Type B pancreatic cell (in vitro differentiated cells): ENCODE measurements at regions not wholly inside any gene's neighbourhood (a gene's known extent, or its start where the extent isn't known, plus 50 kb on each side); places are given as distances from the start of the nearest gene placed in this dataset.
"Not testable (repeated sequence)": the region's sequence is repeated elsewhere in the genome, so short reads cannot be mapped to it uniquely, and the experiment has no call there.

Experiments
- DNase-seq: peaks from one replicate; pipeline ENCODE4 v3.0.0; 2021; ENCODE audit warnings: mixed read lengths; ENCODE audit not compliant: unreplicated experiment; ENCODE audit errors: extremely low spot score
- H3K27ac Mint-ChIP-seq: 2 replicates; pipeline ENCODE4 v1.8.0; 2021; ENCODE audit warnings: mild to moderate bottlenecking, mixed read lengths
- H3K27me3 Mint-ChIP-seq: 2 replicates; pipeline ENCODE4 v1.8.0; 2021; ENCODE audit warnings: mixed read lengths
- H3K36me3 Mint-ChIP-seq: 2 replicates; pipeline ENCODE4 v1.8.0; 2021; ENCODE audit warnings: mixed read lengths
- H3K4me1 Mint-ChIP-seq: one replicate; pipeline ENCODE4 v1.8.0; 2021; ENCODE audit warnings: mixed read lengths; ENCODE audit not compliant: unreplicated experiment
- H3K4me3 Mint-ChIP-seq: 2 replicates; pipeline ENCODE4 v1.8.0; 2021; ENCODE audit warnings: mild to moderate bottlenecking, mixed read lengths
- H3K9me3 Mint-ChIP-seq: 2 replicates; pipeline ENCODE4 v1.8.0; 2021; ENCODE audit warnings: mixed read lengths
- TF ChIP-seq, protein P1 (sequence below): fragments of 200-600 bp; sonication (generic); conservative IDR thresholded peaks from 2 replicates; pipeline ENCODE4 v1.5.0; 2021; ENCODE audit warnings: antibody characterized with exemption, mild to moderate bottlenecking

- TF ChIP-seq, protein P1, sequence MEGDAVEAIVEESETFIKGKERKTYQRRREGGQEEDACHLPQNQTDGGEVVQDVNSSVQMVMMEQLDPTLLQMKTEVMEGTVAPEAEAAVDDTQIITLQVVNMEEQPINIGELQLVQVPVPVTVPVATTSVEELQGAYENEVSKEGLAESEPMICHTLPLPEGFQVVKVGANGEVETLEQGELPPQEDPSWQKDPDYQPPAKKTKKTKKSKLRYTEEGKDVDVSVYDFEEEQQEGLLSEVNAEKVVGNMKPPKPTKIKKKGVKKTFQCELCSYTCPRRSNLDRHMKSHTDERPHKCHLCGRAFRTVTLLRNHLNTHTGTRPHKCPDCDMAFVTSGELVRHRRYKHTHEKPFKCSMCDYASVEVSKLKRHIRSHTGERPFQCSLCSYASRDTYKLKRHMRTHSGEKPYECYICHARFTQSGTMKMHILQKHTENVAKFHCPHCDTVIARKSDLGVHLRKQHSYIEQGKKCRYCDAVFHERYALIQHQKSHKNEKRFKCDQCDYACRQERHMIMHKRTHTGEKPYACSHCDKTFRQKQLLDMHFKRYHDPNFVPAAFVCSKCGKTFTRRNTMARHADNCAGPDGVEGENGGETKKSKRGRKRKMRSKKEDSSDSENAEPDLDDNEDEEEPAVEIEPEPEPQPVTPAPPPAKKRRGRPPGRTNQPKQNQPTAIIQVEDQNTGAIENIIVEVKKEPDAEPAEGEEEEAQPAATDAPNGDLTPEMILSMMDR: no peak
- Mint-ChIP-seq H3K36me3 (no peaks in the 10 kb centered on the region), H3K4me3 (no peak overlapping the region), H3K27me3 (no peaks in the 10 kb centered on the region), H3K27ac (no peak overlapping the region), H3K9me3 (peaks cover 5% of the 10 kb centered on the region), H3K4me1 (no peaks in the 10 kb centered on the region)
- DNase-seq: no peak
Measured at GRCh38 chr5:112583166-112583565, 154.5 kb upstream of the APC start.

- TF ChIP-seq, protein P1: no peak
- H3K4me1 Mint-ChIP-seq: no peaks in the 10 kb centered on the region
- H3K4me3 Mint-ChIP-seq: no peak overlapping the region
- H3K9me3 Mint-ChIP-seq: peaks cover 5% of the 10 kb centered on the region
- no peak overlapping the region for H3K27ac Mint-ChIP-seq
- no peaks in the 10 kb centered on the region for H3K27me3 Mint-ChIP-seq
- DNase-seq: no peak
- H3K36me3 Mint-ChIP-seq: no peaks in the 10 kb centered on the region
Measured at GRCh38 chr5:112584781-112585180, 152.9 kb upstream of the APC start.

GRCh38 chr5:112586596-112587062, 151.1 kb upstream of the APC start:
- peaks cover 5% of the 10 kb centered on the region for H3K9me3 Mint-ChIP-seq
- no peaks in the 10 kb centered on the region for H3K36me3 Mint-ChIP-seq
- no peak for DNase-seq
- H3K4me3 Mint-ChIP-seq: no peak overlapping the region
- H3K4me1 Mint-ChIP-seq: no peaks in the 10 kb centered on the region
- H3K27ac Mint-ChIP-seq: no peak overlapping the region
- TF ChIP-seq, protein P1: no peak
- no peaks in the 10 kb centered on the region for H3K27me3 Mint-ChIP-seq

GRCh38 chr5:112590858-112591257, 146.8 kb upstream of the APC start:
- H3K4me3 Mint-ChIP-seq, H3K9me3 Mint-ChIP-seq, H3K36me3 Mint-ChIP-seq, DNase-seq, H3K27ac Mint-ChIP-seq, H3K27me3 Mint-ChIP-seq: not testable (repeated sequence)
- H3K4me1 Mint-ChIP-seq: peaks cover 11% of the 10 kb centered on the region

GRCh38 chr5:112594095-112594850, 143.4 kb upstream of the APC start:
- Mint-ChIP-seq H3K27me3 (no peaks in the 10 kb centered on the region), H3K9me3 (no peaks in the 10 kb centered on the region), H3K27ac (no peak overlapping the region), H3K36me3 (no peaks in the 10 kb centered on the region), H3K4me1 (peaks cover 11% of the 10 kb centered on the region), H3K4me3 (no peak overlapping the region)
- TF ChIP-seq, protein P1: no peak
- no peak for DNase-seq

DNA sequence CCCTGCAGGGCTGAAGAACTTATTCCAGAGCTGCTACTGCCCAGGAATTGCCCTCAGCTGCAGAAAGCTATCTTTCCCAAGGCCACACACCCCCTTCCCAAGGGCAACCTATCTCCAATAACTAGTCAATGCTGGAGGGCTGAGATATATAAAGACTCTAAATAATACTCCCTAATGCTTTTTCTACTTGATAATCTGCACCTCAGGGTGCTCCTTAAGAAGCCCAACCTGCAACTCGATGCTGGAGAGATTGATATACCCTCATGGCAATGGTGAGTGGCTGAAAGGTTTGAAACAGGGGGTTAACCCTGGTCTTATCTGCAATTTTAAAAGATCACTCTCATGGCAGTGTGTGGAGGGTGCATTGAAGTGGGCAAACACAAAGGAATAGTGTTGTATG, 142.7 kb upstream of the APC start:
- H3K27ac Mint-ChIP-seq: no peak overlapping the region
- no peak for DNase-seq
- no peaks in the 10 kb centered on the region for H3K9me3 Mint-ChIP-seq
- peaks cover 11% of the 10 kb centered on the region for H3K4me1 Mint-ChIP-seq
- H3K4me3 Mint-ChIP-seq: no peak overlapping the region
- no peaks in the 10 kb centered on the region for H3K36me3 Mint-ChIP-seq
- no peaks in the 10 kb centered on the region for H3K27me3 Mint-ChIP-seq
- TF ChIP-seq, protein P1: no peak
